Left ventricle myocardium inferior (tissue), 1 donor: ENCODE measurements at regions not wholly inside any gene's neighbourhood (a gene's known extent, or its start where the extent isn't known, plus 50 kb on each side); places are given as distances from the start of the nearest gene placed in this dataset.
A peak's percentile ranks its signal among the peaks of the same experiment; 100 is the strongest.
"Not testable (repeated sequence)": the region's sequence is repeated elsewhere in the genome, so short reads cannot be mapped to it uniquely, and the experiment has no call there.

ENCODE experiments used
- DNase-seq: peaks from one replicate; pipeline ENCODE4 v3.0.0-alpha.2; 2020
- H3K27ac ChIP-seq: fragments of 200-600 bp; replicated peaks from 2 replicates; pipeline ENCODE4 v1.8.0; 2021
- H3K27me3 ChIP-seq: fragments of 200-600 bp; 2 replicates; pipeline ENCODE4 v1.8.0; 2021; ENCODE audit warnings: low read depth
- H3K36me3 ChIP-seq: fragments of 200-600 bp; 2 replicates; pipeline ENCODE4 v1.8.0; 2021
- H3K4me1 ChIP-seq: fragments of 200-600 bp; 2 replicates; pipeline ENCODE4 v1.8.0; 2021
- H3K4me3 ChIP-seq: fragments of 200-600 bp; 2 replicates; pipeline ENCODE4 v1.8.0; 2021; ENCODE audit warnings: mild to moderate bottlenecking, moderate library complexity
- H3K9me3 ChIP-seq: fragments of 200-600 bp; replicated peaks from 2 replicates; pipeline ENCODE4 v1.8.0; 2021
- CTCF ChIP-seq: fragments of 200-600 bp; IDR thresholded peaks from 2 replicates; pipeline ENCODE4 v1.8.0; 2021; ENCODE audit warnings: antibody characterized with exemption, mild to moderate bottlenecking, borderline replicate concordance
- intact Hi-C: fragments of 100-400 bp; cut with micrococcal nuclease; formaldehyde crosslinking; loops from one replicate; pipeline ENCODE4 v1.11.0; 2022
- donor health status: DM: no; HTN: yes; CAD: no; lungs with severe emphysema.

- no peaks in the 10 kb centered on the region for H3K4me1 ChIP-seq
- no peak for TF ChIP-seq CTCF
- intact Hi-C loops = no loop called here
- no peak for DNase-seq
- H3K27ac ChIP-seq = no peak overlapping the region
- H3K4me3 ChIP-seq = no peak overlapping the region
- peaks cover 58% of the 10 kb centered on the region for H3K27me3 ChIP-seq
- no peaks in the 10 kb centered on the region for H3K36me3 ChIP-seq
- no peaks in the 10 kb centered on the region for H3K9me3 ChIP-seq
Measured at GRCh38 chr5:62212648-62213047, 93.4 kb upstream of the KIF2A start.

GRCh38 chr5:62214701-62215100 is 91.3 kb upstream of the KIF2A start:
- Histone ChIP-seq H3K36me3 (no peaks in the 10 kb centered on the region), H3K4me3 (no peak overlapping the region), H3K27me3 (peaks cover 53% of the 10 kb centered on the region), H3K4me1 (no peaks in the 10 kb centered on the region), H3K27ac (no peak overlapping the region), H3K9me3 (no peaks in the 10 kb centered on the region)
- intact Hi-C loops = no loop called here
- TF ChIP-seq CTCF = no peak
- DNase-seq = no peak

- DNase-seq, intact Hi-C loops, H3K36me3 ChIP-seq, H3K27ac ChIP-seq, H3K4me3 ChIP-seq, H3K4me1 ChIP-seq, H3K9me3 ChIP-seq: not testable (repeated sequence)
- H3K27me3 ChIP-seq = peaks cover 38% of the 10 kb centered on the region
Measured at GRCh38 chr5:62216603-62217002, 89.4 kb upstream of the KIF2A start.

- H3K4me3 ChIP-seq, intact Hi-C loops, H3K9me3 ChIP-seq, H3K27ac ChIP-seq, DNase-seq, H3K4me1 ChIP-seq, H3K36me3 ChIP-seq: not testable (repeated sequence)
- peaks cover 36% of the 10 kb centered on the region for H3K27me3 ChIP-seq
Measured at GRCh38 chr5:62217095-62217494, 88.9 kb upstream of the KIF2A start.

GRCh38 chr5:62218860-62219259 is 87.1 kb upstream of the KIF2A start:
- H3K27me3 ChIP-seq = peaks cover 18% of the 10 kb centered on the region
- H3K4me1 ChIP-seq, intact Hi-C loops, H3K4me3 ChIP-seq, H3K36me3 ChIP-seq, DNase-seq, H3K9me3 ChIP-seq, H3K27ac ChIP-seq: not testable (repeated sequence)

GRCh38 chr5:62221881-62222280 is 84.1 kb upstream of the KIF2A start:
- not testable (repeated sequence) for H3K27ac ChIP-seq, H3K27me3 ChIP-seq, H3K36me3 ChIP-seq, H3K9me3 ChIP-seq, H3K4me3 ChIP-seq, DNase-seq, H3K4me1 ChIP-seq
- intact Hi-C loops = loop anchor here (5.0 kb wide), 1 partner anchor 130 kb away; no protein-coding TSS in a partner anchor

- H3K27ac ChIP-seq, H3K4me1 ChIP-seq, DNase-seq, H3K27me3 ChIP-seq, H3K36me3 ChIP-seq, H3K4me3 ChIP-seq, H3K9me3 ChIP-seq: not testable (repeated sequence)
- intact Hi-C loops = loop anchor here (5.0 kb wide), 1 partner anchor 130 kb away; no protein-coding TSS in a partner anchor
Measured at GRCh38 chr5:62222305-62222704, 83.7 kb upstream of the KIF2A start.

- peak overlapping the region; percentile 48 for H3K4me3 ChIP-seq
- peak; percentile 54 for DNase-seq
- peak; percentile 67 for TF ChIP-seq CTCF
- not testable (repeated sequence) for H3K27me3 ChIP-seq, H3K9me3 ChIP-seq, H3K4me1 ChIP-seq, H3K27ac ChIP-seq, H3K36me3 ChIP-seq
- intact Hi-C loops = loop anchor here (5.0 kb wide), 1 partner anchor 129 kb away; no protein-coding TSS in a partner anchor
Measured at GRCh38 chr5:62223312-62223670, 82.7 kb upstream of the KIF2A start.
